HuH-7.5 (cell line): ENCODE measurements at regions not wholly inside any gene's neighbourhood (a gene's known extent, or its start where the extent isn't known, plus 50 kb on each side); places are given as distances from the start of the nearest gene placed in this dataset.
"Not testable (repeated sequence)": the region's sequence is repeated elsewhere in the genome, so short reads cannot be mapped to it uniquely, and the experiment has no call there.

Experiments used
- DNase-seq: peaks from one replicate; pipeline ENCODE4 v3.0.0; 2011; ENCODE audit warnings: low spot score

GRCh38 chr5:129163810-129164378 lies 69.3 kb downstream of the ISOC1 start:
- DNase-seq, result no peak

GRCh38 chr5:129170050-129170449 lies 75.5 kb downstream of the ISOC1 start:
- no peak for DNase-seq

DNA sequence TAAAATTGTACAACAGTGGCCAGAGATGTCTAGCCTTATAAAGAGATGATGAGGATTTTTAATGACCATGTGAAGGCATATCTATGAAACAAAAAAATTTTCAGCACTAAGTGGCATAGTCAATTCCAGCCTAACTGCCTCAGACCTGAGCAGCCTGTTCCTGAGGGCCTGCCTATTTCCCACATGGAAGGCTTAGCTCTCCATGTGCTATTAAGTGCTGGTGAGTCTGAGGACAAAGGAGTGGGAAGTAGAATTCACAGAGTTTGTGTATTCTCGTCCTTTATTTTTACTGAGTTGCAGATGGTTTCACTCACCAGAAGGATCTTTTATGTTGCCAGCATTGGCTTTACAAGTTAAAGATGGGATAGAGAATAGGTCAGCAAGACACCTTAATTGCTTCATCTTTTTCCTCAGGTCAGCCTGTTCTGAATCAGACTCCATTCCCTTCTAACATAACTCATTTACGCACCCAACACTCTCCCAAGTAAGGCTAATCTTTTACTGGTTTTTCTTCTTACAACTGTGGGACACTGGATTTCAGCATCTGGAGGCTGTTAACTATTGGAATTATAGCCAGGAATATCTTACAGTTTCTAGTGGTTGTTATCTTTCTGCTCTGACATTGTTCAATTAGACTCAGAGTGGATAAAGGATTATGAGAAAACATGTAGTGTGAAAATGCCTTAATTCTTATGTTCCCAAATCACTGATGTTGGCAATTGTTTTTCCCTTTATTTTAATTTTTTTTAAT lies 76.8 kb downstream of the ISOC1 start:
- no peak for DNase-seq

DNA sequence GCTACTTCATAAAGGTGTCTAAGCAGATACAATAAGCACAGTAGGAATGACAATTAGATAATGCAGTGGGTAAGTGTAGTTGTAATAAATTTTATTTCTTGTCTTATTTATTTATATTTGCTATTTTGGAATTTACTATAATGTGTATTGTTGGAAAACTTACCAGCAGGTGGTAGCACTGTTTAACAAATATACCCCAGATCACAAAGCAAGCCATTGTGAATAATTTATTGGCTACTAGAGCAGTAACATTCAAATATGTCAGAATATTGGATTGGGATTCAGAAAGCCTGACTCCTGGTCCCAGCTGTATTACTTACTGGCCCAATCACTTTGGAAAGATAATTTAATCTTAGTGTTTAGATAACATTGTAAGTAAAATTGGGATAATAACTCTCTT lies 78.0 kb downstream of the ISOC1 start:
- no peak for DNase-seq

DNA sequence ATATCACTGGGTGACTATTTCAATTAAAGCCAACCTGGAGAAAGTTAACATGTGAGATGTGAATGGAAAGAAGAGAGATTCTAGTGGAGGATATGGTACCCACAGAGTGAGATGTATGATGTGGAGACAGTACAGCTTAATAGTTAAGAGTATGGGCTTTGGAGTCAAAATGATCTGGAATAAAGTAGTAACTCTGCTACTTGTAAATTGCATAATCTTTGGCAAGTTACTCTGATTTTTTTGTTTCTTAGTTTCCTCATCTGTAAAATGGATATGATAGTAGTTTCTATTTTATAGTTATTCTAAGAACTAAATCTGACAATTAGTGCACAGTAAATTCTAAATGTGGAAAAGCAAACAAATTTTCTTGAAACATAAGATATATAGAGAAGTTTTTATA lies 79.2 kb downstream of the ISOC1 start:
- no peak for DNase-seq

DNA sequence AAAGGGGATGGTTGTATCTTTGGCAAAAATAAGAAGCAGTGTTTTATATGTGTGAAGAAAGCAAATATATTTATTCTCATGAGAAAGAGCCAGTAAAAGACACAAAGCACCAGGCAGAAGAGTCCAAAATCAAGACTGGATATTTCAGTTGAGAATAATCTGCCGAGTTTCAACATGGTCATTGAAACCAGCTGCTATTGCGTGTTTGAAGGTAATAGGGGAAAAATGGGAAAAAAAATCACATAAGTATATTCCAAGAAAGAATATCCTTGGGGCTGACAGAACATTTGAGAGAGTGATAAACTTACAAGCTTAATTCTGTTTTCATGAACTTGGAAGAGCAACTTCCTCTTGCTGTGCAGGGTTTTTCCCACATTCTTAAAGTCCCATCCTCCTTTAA lies 79.9 kb downstream of the ISOC1 start:
- DNase-seq, result no peak

DNA sequence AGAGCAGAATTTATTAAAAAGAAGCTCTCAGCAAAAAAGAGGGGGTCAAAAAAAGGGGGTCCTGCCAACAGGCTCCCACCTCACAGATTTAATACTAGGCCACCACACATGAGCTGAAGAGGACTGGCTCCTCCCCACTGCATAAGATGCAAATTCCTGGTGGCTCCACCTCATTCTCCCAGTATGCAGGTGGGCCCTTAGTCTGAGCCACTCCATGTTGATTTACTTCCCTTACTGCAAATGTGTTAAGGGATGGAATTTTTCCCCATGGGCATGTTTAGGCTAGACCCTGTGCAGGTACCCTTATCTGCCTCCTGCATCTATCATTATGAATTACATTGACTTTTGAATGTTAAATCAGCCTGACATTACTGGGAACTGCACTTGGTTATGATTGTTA lies 82.9 kb downstream of the ISOC1 start:
- DNase-seq, result no peak

GRCh38 chr5:129199308-129199707 lies 104.8 kb downstream of the ISOC1 start:
- DNase-seq, result no peak

DNA sequence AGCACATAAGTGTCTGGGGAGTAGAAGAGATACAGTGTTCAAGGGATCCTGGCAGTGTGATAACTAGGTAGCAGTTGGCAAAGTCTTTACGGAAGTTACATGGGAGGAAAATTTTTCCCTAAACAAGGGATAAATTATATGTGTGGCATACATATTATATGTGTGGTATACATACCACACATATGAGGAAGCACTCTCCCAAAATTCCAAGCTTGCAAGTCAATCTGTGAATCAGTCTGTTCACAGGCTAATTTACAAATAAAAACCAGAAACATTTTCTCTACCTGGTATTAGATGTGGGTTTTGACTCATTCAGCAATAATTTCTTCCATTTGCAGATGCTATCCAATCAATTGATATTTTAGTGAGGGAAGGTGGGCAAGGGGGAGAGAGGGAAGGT lies 110.0 kb downstream of the ISOC1 start:
- no peak for DNase-seq

DNA sequence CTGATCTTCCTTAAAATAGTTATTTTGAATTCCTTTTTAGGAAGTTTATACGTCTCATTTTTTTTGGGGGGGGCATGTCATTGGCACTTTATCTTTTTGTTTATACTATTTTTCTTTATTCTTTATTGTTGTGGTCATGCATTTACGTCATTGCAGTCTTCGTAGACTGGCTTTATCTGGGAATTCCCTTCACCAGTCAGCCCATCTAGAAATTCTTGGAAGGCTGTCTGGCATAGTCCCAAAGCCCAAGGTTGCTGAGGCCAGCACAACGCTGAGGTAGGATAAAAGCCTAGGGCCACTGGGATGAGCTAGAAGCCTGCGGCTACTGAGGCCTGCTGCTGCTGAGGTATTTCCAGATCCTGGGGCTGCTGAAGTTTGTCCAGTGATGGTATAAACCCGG lies 121.5 kb downstream of the ISOC1 start:
- no peak for DNase-seq

DNA sequence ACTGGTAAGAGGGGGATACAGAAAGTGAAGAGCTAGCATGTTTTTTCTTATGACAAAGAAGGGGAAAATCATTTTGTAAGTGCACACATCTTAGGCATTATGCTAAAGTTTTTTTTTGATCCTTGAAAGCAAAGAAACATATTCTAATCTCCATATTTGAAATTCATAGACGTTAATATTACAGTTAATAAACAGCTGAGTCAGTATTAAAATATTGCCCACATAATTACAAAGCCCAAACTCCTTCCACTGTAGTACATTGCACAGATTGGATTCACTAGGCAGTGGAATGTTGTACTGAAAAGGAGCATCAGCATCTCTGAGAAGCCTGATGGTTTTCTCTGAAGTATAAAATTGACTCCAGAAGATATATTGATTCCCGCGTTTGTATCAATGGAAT lies 122.6 kb downstream of the ISOC1 start:
- no peak for DNase-seq

- DNase-seq, result no peak
Measured at GRCh38 chr5:129223178-129223577, 128.6 kb downstream of the ISOC1 start.

- no peak for DNase-seq
Measured at GRCh38 chr5:129228577-129228976, 134.0 kb downstream of the ISOC1 start.

- DNase-seq, result no peak
Measured at GRCh38 chr5:129241755-129242154, 147.2 kb downstream of the ISOC1 start.

DNA sequence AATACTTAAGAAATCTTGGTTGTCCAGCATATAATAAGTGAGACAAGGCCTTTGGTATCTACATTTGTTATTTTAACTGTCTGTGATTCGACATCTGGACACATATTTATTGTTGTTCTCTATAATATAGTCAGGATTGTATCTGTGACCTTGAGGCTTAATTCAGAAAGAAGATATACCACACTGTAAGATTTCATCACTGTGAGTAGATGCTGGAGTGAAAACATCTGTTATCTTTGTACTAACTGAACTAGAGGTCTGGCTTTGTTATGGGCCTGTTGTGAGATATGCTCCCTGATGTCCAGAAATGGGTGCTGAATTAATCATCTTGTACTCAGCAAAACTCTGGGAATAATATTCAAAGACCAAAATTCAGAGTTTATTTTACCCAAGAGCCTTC lies 148.5 kb downstream of the ISOC1 start:
- DNase-seq, result no peak

DNA sequence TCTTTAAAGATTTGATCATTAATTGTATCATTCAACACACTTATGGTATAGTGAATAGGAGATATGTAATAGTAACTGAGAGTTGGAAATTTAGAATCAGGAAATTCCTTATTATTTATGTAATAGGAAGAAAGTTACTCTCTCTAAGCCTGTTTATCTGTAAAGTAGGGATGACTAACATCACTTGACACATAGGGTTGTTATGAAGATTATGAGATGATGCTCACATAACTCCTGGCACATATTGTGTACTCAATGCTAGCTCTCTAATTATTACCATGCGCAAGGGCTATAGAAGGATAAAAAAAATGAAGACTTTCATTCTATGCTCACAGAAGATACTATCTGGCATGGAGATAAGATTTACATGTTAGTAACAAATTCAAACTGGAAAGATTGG lies 149.9 kb downstream of the ISOC1 start:
- DNase-seq, result no peak

GRCh38 chr5:129245489-129245888 lies 150.9 kb downstream of the ISOC1 start:
- no peak for DNase-seq

DNA sequence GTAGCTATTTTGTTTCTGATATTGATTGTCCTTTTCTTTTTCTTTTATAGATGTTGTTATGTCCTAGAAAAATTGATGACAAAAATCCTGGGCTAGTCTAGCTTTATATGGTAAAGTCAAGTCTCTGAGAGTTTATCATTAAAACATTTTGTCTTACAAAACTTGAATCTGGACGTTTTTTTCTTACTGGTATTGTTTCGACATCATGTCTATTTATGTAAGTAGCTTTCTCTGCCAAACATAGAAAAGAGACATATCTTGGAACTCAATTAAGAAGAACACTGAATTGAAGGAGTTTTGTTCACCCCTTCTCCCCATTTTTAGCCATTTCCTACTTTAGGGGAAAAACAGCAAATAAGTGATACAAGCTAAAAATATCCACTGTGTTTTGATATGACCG lies 151.5 kb downstream of the ISOC1 start:
- DNase-seq, result no peak

DNA sequence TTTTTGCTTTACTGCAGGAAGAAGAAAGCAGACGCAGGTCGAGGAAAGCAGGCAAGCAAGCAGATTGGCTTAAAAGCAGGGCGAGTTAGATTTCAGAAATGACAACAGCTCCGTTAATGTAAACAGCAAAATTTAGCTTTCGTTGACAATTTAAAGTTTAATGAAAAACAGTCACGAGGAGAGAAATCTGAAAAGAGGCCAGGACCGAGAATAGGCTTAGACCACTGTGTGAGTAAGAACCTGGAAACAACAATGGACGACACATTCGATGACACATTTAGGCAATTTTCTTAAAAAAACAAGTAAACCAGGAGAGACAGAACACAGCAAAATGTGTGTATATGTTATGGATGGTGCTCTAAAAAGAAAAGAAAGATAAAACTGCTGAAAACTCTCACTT lies 155.3 kb downstream of the ISOC1 start:
- no peak for DNase-seq

DNA sequence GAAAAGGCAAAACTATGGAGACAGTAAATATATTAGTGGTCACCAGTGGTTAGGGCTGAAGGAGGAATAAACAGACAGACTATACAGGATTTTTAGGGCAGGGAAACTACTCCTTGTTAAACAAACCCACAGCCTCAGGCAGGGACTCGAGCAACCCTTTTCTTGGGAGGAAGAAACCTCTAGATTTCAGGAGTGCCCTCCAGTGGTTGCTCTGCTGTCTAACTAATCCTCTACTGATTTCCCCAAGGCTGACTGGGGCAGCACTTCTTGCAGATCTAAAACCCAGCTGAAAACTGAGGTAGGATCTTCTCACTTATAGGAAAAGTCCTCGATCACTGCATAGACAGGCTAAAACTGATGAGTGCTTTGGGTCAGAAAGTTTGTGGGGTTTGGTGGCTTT lies 176.8 kb downstream of the ISOC1 start:
- no peak for DNase-seq

- DNase-seq, result no peak
Measured at GRCh38 chr5:129284010-129284409, 176.1 kb upstream of the ADAMTS19 start.

DNA sequence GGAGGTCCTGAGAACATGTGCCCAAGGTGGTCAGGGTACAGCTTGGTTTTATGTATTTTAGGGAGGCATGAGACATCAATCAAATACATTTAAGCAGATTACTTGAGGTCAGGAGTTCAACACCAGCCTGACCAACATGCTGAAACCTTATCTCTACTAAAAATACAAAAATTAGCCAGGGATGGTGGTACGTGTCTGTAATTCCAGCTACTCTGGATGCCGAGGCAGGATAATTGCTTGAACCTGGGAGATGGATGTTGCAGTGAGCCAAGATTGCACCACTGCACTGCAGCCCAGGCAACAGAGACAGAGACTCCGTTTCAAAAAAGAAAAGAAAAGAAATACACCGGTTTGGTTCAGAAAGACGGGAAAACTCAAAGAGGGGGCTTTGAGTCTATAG lies 165.9 kb upstream of the ADAMTS19 start:
- not testable (repeated sequence) for DNase-seq

DNA sequence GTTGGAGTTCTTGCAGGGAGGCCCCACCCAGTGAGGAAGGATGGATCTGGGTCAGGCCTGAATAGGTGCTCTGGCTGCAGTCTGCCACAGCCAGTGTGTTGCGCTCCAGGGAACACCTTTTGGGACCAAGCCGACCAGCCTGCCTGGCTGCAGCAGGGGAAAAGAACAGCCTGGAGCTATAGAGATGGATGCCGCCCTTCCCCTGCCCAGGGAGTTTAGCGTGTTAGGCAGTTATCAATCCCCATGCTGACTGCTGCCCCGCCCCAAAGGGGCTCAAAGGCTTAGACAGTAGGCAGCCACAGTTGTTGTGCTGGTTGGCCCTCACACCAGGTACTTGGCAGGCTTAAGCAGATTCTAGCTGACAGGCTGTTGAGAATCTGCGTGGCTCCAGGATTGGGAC lies 153.4 kb upstream of the ADAMTS19 start:
- DNase-seq, result no peak

DNA sequence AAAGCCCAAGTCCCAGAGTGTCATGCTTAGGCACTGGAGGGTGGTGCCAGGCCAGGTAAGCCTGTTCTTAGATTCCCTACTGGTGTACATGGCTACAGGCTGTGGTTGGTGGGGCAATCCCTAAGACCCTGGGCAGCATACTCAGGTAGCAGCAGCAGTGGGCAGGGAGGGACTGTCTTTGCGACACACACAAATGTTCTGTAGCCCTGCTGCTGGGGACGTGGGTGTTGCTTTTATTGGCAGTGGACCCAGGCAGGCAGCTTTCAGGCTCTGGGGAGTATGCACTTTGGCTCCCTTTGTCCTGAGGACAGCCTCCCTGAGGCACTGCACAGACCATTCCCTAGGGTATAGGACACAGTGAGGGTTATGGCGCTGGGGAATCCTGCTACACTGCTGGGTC lies 137.1 kb upstream of the ADAMTS19 start:
- no peak for DNase-seq
